IMR-90 (cell line): ENCODE measurements at regions not wholly inside any gene's neighbourhood (a gene's known extent, or its start where the extent isn't known, plus 50 kb on each side); places are given as distances from the start of the nearest gene placed in this dataset.

Source experiments
- ATAC-seq: fragments of 200-7000 bp; cut with Tn5 transposase; 2 replicates; pipeline ENCODE4 v1.9.1; 2020; ENCODE audit warnings: low read depth, mild to moderate bottlenecking, moderate library complexity
- BruUV-seq: library from RNA; stranded (reverse); fragments of 400-500 nt; replicated peaks from 2 replicates; lab custom pipeline; 2021; lab: Mats Ljungman, UMichigan
- CTCF ChIA-PET: fragments of 300-600 bp; formaldehyde crosslinking; extraction: SDS; loops from one replicate; lab custom pipeline; 2021; ENCODE audit warnings: antibody characterized with exemption; lab: Yijun Ruan, JAX
- POLR2A ChIA-PET: fragments of 300-600 bp; sonication (Branson Sonifier 250); formaldehyde crosslinking; loops from one replicate; lab custom pipeline; 2022; ENCODE audit warnings: antibody characterized with exemption; ENCODE audit not compliant: unreplicated experiment; lab: Charles Lee
- DNase-seq: peaks from one replicate; pipeline ENCODE4 v3.0.0; 2013
- H2AFZ ChIP-seq: replicated peaks from 2 replicates; pipeline ENCODE3; 2013; ENCODE audit warnings: low read length, mild to moderate bottlenecking; ENCODE audit not compliant: poor library complexity
- H2AK5ac ChIP-seq: 2 replicates; pipeline ENCODE4 v1.6.1; 2013; ENCODE audit warnings: low read depth, low read length, inconsistent platforms
- H2AK9ac ChIP-seq: replicated peaks from 2 replicates; pipeline ENCODE3; 2013; ENCODE audit warnings: mild to moderate bottlenecking, low read depth, low read length, moderate library complexity; ENCODE audit not compliant: poor library complexity
- H2BK120ac ChIP-seq: 2 replicates; pipeline ENCODE4 v1.6.1; 2013; ENCODE audit warnings: low read depth, low read length, inconsistent platforms
- H2BK15ac ChIP-seq: 3 replicates; pipeline ENCODE4 v1.6.1; 2013; ENCODE audit warnings: low read depth, low read length, inconsistent platforms
- H2BK20ac ChIP-seq: 2 replicates; pipeline ENCODE4 v1.6.1; 2013; ENCODE audit warnings: low read depth, mild to moderate bottlenecking, inconsistent platforms, low read length, moderate library complexity
- H2BK5ac ChIP-seq: 2 replicates; pipeline ENCODE4 v1.6.1; 2013; ENCODE audit warnings: mild to moderate bottlenecking, low read depth, low read length, inconsistent platforms; ENCODE audit not compliant: poor library complexity, severe bottlenecking
- H3K14ac ChIP-seq: replicated peaks from 2 replicates; pipeline ENCODE4 v1.6.1; 2013; ENCODE audit warnings: low read depth, low read length, inconsistent platforms
- H3K18ac ChIP-seq: 2 replicates; pipeline ENCODE4 v1.6.1; 2013; ENCODE audit warnings: low read depth, low read length, control low read depth
- H3K23ac ChIP-seq: 2 replicates; pipeline ENCODE4 v1.6.1; 2013; ENCODE audit warnings: low read depth, low read length, inconsistent platforms
- H3K27ac ChIP-seq: 2 replicates; pipeline ENCODE4 v1.5.1; 2013; ENCODE audit warnings: mild to moderate bottlenecking, control low read depth, low read length; ENCODE audit not compliant: insufficient read depth
- H3K27me3 ChIP-seq: 2 replicates; pipeline ENCODE4 v1.6.1; 2013; ENCODE audit warnings: low read length; ENCODE audit not compliant: control insufficient read depth, insufficient read depth
- H3K36me3 ChIP-seq: 2 replicates; pipeline ENCODE4 v1.6.1; 2013; ENCODE audit warnings: low read length, mixed read lengths; ENCODE audit not compliant: control insufficient read depth, insufficient read depth
- H3K4ac ChIP-seq: 2 replicates; pipeline ENCODE4 v1.6.1; 2013; ENCODE audit warnings: low read depth, low read length, inconsistent platforms
- H3K4me1 ChIP-seq: 2 replicates; pipeline ENCODE4 v1.6.1; 2013; ENCODE audit warnings: low read length, mixed read lengths; ENCODE audit not compliant: control insufficient read depth, insufficient read depth
- H3K4me2 ChIP-seq: 2 replicates; pipeline ENCODE4 v1.6.1; 2013; ENCODE audit warnings: low read depth, mild to moderate bottlenecking, control low read depth, low read length, moderate library complexity
- H3K4me3 ChIP-seq: 2 replicates; pipeline ENCODE4 v1.5.1; 2013; ENCODE audit warnings: low read depth, mild to moderate bottlenecking, control low read depth, low read length, moderate library complexity; ENCODE audit not compliant: insufficient read depth
- H3K56ac ChIP-seq: 2 replicates; pipeline ENCODE4 v1.6.1; 2013; ENCODE audit warnings: low read length, inconsistent platforms; ENCODE audit not compliant: insufficient read depth; ENCODE audit errors: extremely low read depth
- H3K79me1 ChIP-seq, 2 experiments: 2 replicates each; pipeline ENCODE4 v1.6.1; 2013; ENCODE audit warnings: low read length in 2 of 2, inconsistent platforms in 1 of 2, low read depth in 1 of 2
- H3K9ac ChIP-seq: 2 replicates; pipeline ENCODE4 v1.6.1; 2013; ENCODE audit warnings: low read depth, low read length, control low read depth
- H3K9me1 ChIP-seq: 2 replicates; pipeline ENCODE4 v1.6.1; 2013; ENCODE audit warnings: low read length, inconsistent platforms; ENCODE audit not compliant: insufficient read depth
- H3K9me3 ChIP-seq: 2 replicates; pipeline ENCODE4 v1.6.1; 2013; ENCODE audit warnings: low read length; ENCODE audit not compliant: control insufficient read depth, insufficient read depth
- H4K20me1 ChIP-seq: 2 replicates; pipeline ENCODE4 v1.6.1; 2013; ENCODE audit warnings: low read length, inconsistent platforms; ENCODE audit not compliant: insufficient read depth
- H4K5ac ChIP-seq: 2 replicates; pipeline ENCODE4 v1.6.1; 2013; ENCODE audit warnings: mild to moderate bottlenecking, low read depth, low read length, control low read depth
- H4K8ac ChIP-seq, 2 experiments: 2 replicates each; pipeline ENCODE4 v1.6.1; 2013; ENCODE audit warnings: low read depth in 2 of 2, low read length in 2 of 2, control low read depth in 1 of 2, inconsistent platforms in 1 of 2
- H4K91ac ChIP-seq: 2 replicates; pipeline ENCODE4 v1.6.1; 2013; ENCODE audit warnings: low read depth, low read length, inconsistent platforms; ENCODE audit not compliant: insufficient read depth
- RFX5 ChIP-seq: IDR thresholded peaks from 2 replicates; pipeline ENCODE4 v1.8.0; 2012; ENCODE audit warnings: low read depth, mild to moderate bottlenecking, low read length, moderate library complexity
- WGBS, 2 experiments: methylation state at CpG; one replicate each; pipeline versions ENCODE4 v1.1.5 to v1.1.7; 2013; ENCODE audit warnings: missing lambda C conversion rate in 2 of 2; ENCODE audit not compliant: insufficient read length in 1 of 2; ENCODE audit errors: extremely low coverage in 2 of 2; 5-methylcytosine and 5-hydroxymethylcytosine counted together
- dilution Hi-C: fragments of 300-500 bp; cut with HindIII; formaldehyde crosslinking; loops from one replicate; pipeline ENCODE4 v1.14.3; 2018; ENCODE audit warnings: low sequenced_read_pairs; ENCODE audit not compliant: unreplicated experiment
- in situ Hi-C: fragments of 300-500 bp; cut with MboI; formaldehyde crosslinking; loops from 3 replicates; pipeline ENCODE4 v1.14.3; 2019; ENCODE audit warnings: low sequenced_read_pairs, inconsistent platforms, mixed read lengths
- intact Hi-C: fragments of 100-400 bp; cut with micrococcal nuclease; formaldehyde crosslinking; loops from 2 replicates; pipeline ENCODE4 v1.10.0; 2022

DNA sequence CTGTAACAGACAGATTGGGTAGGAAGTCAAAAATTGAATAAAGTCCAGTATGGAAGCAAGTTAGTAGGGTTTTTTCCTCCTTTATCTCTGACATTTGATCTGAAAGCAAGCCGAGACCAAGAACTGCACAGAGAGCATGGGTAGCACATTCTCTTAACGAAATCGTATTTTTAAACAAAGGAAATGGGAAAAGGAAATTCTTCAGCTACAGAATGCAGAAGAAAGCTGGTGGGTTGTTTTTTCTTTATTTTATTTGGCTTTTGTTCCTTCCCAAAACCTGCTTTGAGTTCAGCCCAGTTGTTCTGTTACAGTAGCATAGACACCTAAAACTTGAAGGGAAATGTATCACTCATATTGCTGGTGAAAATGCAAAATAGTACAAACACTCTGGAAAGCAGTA is 397.0 kb downstream of the GBE1 start:
- Histone ChIP-seq H3K9me3 (no peaks in the 10 kb centered on the region), H3K4me2 (no peak overlapping the region), H2AFZ (no peak overlapping the region), H3K4me1 (no peaks in the 10 kb centered on the region), H3K14ac (no peak overlapping the region), H3K56ac (no peak overlapping the region), H3K4me3 (no peak overlapping the region), H2AK9ac (no peak overlapping the region), H2BK15ac (no peak overlapping the region), H3K9me1 (no peaks in the 10 kb centered on the region), H2AK5ac (no peak overlapping the region), H4K8ac (no peak overlapping the region), H3K18ac (no peak overlapping the region), H2BK120ac (no peak overlapping the region), H4K20me1 (no peaks in the 10 kb centered on the region), H3K36me3 (no peaks in the 10 kb centered on the region), H3K9ac (no peak overlapping the region), H4K91ac (no peak overlapping the region), H3K4ac (no peak overlapping the region), H3K23ac (no peak overlapping the region), H3K27me3 (no peaks in the 10 kb centered on the region), H3K79me1 (no peaks in the 10 kb centered on the region), H3K27ac (no peak overlapping the region), H2BK5ac (no peak overlapping the region), H2BK20ac (no peak overlapping the region), H4K5ac (no peak overlapping the region)
- BruUV-seq: no TSS peak
- intact Hi-C loops: no loop called here
- ChIA-PET POLR2A (no interaction called here), CTCF (interaction anchor here (0.6 kb wide), 1 partner anchor 12 kb away, joined by 9 read pairs; no protein-coding TSS in a partner anchor)
- no CpG with 5 or more reads among the region's 3 CpGs for WGBS, 2 experiments
- no peak for TF ChIP-seq RFX5
- in situ Hi-C loops: no loop called here
- no peak for ATAC-seq
- DNase-seq: no peak
- dilution Hi-C loops: no loop called here
